ENCODE measurements at regions not wholly inside any gene's neighbourhood (a gene's known extent, or its start where the extent isn't known, plus 50 kb on each side); places are given as distances from the start of the nearest gene placed in this dataset.

DNA sequence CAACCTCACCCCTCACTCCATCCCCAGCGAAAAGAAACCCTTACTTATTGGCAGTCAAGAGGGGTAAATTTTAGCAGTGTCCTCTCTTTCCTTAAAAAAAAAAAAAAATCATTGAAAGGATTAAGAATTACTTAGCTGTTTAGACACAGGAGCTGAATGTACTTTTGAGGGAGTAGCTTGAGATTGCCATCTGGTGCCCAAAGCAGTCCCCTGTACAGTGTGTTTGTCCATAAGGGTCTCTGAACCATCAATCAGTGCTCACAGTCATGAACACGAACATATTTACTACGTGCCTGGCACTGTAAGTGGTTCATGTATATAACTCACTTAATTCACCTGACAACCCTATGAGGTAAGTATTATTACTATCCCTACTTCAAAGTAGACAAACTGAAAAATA, 463.5 kb downstream of the RAP2B start:
- TF ChIP-seq POLR2A (IDR thresholded peaks at IDR 0.05; ENCODE audit: low read length) (no peak), GATA1 (IDR thresholded peaks at IDR 0.05; ENCODE audit: low read depth, low read length) (no peak)
